Endothelial cell of umbilical vein (primary cell): ENCODE measurements at regions not wholly inside any gene's neighbourhood (a gene's known extent, or its start where the extent isn't known, plus 50 kb on each side); places are given as distances from the start of the nearest gene placed in this dataset.

Experiments used
- BruUV-seq: library from RNA; stranded (reverse); fragments of 400-500 nt; replicated peaks from 2 replicates; lab custom pipeline; 2021; lab: Mats Ljungman, UMichigan
- CTCF ChIA-PET: fragments of 300-600, 350-600 bp; sonication (Branson Sonifier 250); formaldehyde crosslinking; loops from one replicate; lab custom pipeline; 2021; ENCODE audit warnings: antibody characterized with exemption, inconsistent platforms; lab: Charles Lee
- POLR2A ChIA-PET: fragments of 300-600, 350-600 bp; sonication (Branson Sonifier 250); formaldehyde crosslinking; loops from one replicate; lab custom pipeline; 2021; ENCODE audit warnings: antibody characterized with exemption, inconsistent platforms; lab: Charles Lee
- DNase-seq: peaks from one replicate; pipeline ENCODE4 v3.0.0-alpha.2; 2011; ENCODE audit warnings: low read depth, low spot score
- FAIRE-seq: peaks from 2 replicates; lab custom pipeline; 2011; peaks lifted over from hg19 to GRCh38; lab: Jason Lieb, UNC
- H2AFZ ChIP-seq: 2 replicates; pipeline ENCODE4 v1.6.0; 2012; ENCODE audit warnings: low read depth, low read length, control low read depth, inconsistent platforms
- H3K27ac ChIP-seq: 2 replicates; pipeline ENCODE4 v1.5.1; 2011; ENCODE audit warnings: low read depth, mild to moderate bottlenecking, control low read depth, low read length, moderate library complexity; ENCODE audit not compliant: insufficient read depth
- H3K27me3 ChIP-seq, 2 experiments: 2 replicates each; pipeline versions ENCODE4 v1.6.0 to v1.6.1; 2011; ENCODE audit warnings: low read length in 2 of 2, mixed read lengths in 1 of 2; ENCODE audit not compliant: control insufficient read depth in 2 of 2, insufficient read depth in 2 of 2
- H3K36me3 ChIP-seq, 2 experiments: 2 replicates in 1 of 2; 3 replicates in 1 of 2; pipeline ENCODE4 v1.5.1; 2011; ENCODE audit warnings: low read length in 2 of 2, mild to moderate bottlenecking in 1 of 2, moderate library complexity in 1 of 2; ENCODE audit not compliant: control insufficient read depth in 2 of 2, insufficient read depth in 2 of 2; ENCODE audit errors: extremely low read depth in 1 of 2
- H3K4me1 ChIP-seq: 3 replicates; pipeline ENCODE4 v1.5.1; 2011; ENCODE audit warnings: mild to moderate bottlenecking, low read length; ENCODE audit not compliant: control insufficient read depth, insufficient read depth; ENCODE audit errors: extremely low read depth
- H3K4me2 ChIP-seq: 2 replicates; pipeline ENCODE4 v1.6.1; 2011; ENCODE audit warnings: low read length, control low read depth, mixed read lengths; ENCODE audit not compliant: insufficient read depth
- H3K4me3 ChIP-seq, 3 experiments: fragments of 200-600 bp in 1 of 3; sonication (generic), shearing (Covaris generic) in 1 of 3; replicated peaks in 1 of 3; 2 replicates each; pipeline ENCODE4 v1.5.1; 2011 to 2016; ENCODE audit warnings: control low read depth in 3 of 3, low read length in 3 of 3, mild to moderate bottlenecking in 2 of 3, inconsistent platforms in 1 of 3, low read depth in 1 of 3, moderate library complexity in 1 of 3; ENCODE audit not compliant: insufficient read depth in 1 of 3
- H3K79me2 ChIP-seq: 2 replicates; pipeline ENCODE4 v1.6.0; 2012; ENCODE audit warnings: low read length, inconsistent platforms; ENCODE audit not compliant: control insufficient read depth, insufficient read depth
- H3K9ac ChIP-seq: replicated peaks from 2 replicates; pipeline ENCODE3; 2011; ENCODE audit warnings: low read length, control low read depth; ENCODE audit not compliant: insufficient read depth; ENCODE audit errors: extremely low read depth
- H3K9me1 ChIP-seq: replicated peaks from 3 replicates; pipeline ENCODE4 v1.6.0; 2011; ENCODE audit warnings: mild to moderate bottlenecking, low read length; ENCODE audit not compliant: control insufficient read depth, insufficient read depth; ENCODE audit errors: extremely low read depth
- H3K9me3 ChIP-seq: replicated peaks from 2 replicates; pipeline ENCODE4 v1.5.1; 2012; ENCODE audit warnings: low read length, inconsistent platforms; ENCODE audit not compliant: control insufficient read depth, insufficient read depth
- H4K20me1 ChIP-seq: replicated peaks from 2 replicates; pipeline ENCODE3; 2011; ENCODE audit warnings: mild to moderate bottlenecking, low read length; ENCODE audit not compliant: control insufficient read depth, insufficient read depth; ENCODE audit errors: extremely low read depth
- EZH2 ChIP-seq: IDR thresholded peaks from 2 replicates; pipeline ENCODE4 v1.6.1; 2012; ENCODE audit warnings: borderline replicate concordance, low read depth, mild to moderate bottlenecking, moderate library complexity, low read length, inconsistent platforms; ENCODE audit not compliant: severe bottlenecking
- FOS ChIP-seq: IDR thresholded peaks from 2 replicates; pipeline ENCODE4 v1.6.1; 2011; ENCODE audit warnings: mild to moderate bottlenecking, low read length, moderate library complexity, borderline replicate concordance; ENCODE audit not compliant: insufficient read depth
- GATA2 ChIP-seq: IDR thresholded peaks from 2 replicates; pipeline ENCODE4 v1.7.0; 2011; ENCODE audit warnings: low read depth, mild to moderate bottlenecking, moderate library complexity, mixed read lengths, low read length; ENCODE audit not compliant: insufficient read length, insufficient read depth
- JUN ChIP-seq: IDR thresholded peaks from 2 replicates; pipeline ENCODE4 v1.6.1; 2011; ENCODE audit warnings: borderline replicate concordance, low read depth; ENCODE audit not compliant: insufficient read length, insufficient read depth
- MYC ChIP-seq: IDR thresholded peaks from one replicate; pipeline ENCODE4 v1.6.1; 2011; ENCODE audit warnings: mild to moderate bottlenecking, low read depth, low read length
- POLR2A ChIP-seq: IDR thresholded peaks from 2 replicates; pipeline ENCODE4 v1.6.1; 2012; ENCODE audit warnings: low read depth, mild to moderate bottlenecking, control low read depth, low read length
- POLR2AphosphoS5 ChIP-seq: IDR thresholded peaks from 2 replicates; pipeline ENCODE4 v1.6.1; 2012; ENCODE audit warnings: low read depth, mild to moderate bottlenecking, control low read depth, low read length, moderate library complexity; ENCODE audit not compliant: insufficient read depth
- dilution Hi-C: fragments of 300-500 bp; cut with MboI; formaldehyde crosslinking; loops from one replicate; pipeline ENCODE4 v1.15.0; 2019; ENCODE audit warnings: low sequenced_read_pairs; ENCODE audit not compliant: extremely low pct_ligation_motif_present
- intact Hi-C: fragments of 100-400 bp; cut with micrococcal nuclease; formaldehyde crosslinking; loops from one replicate; pipeline ENCODE4 v1.10.0; 2022
- TF ChIP-seq, protein P1 (sequence below): IDR thresholded peaks from 2 replicates; pipeline ENCODE4 v1.6.1; 2011; ENCODE audit not compliant: insufficient read depth, insufficient read length
- TF ChIP-seq, protein P2 (sequence below), 2 donors: IDR thresholded peaks; 1 replicate in 1 of 2; 2 replicates in 1 of 2; pipeline ENCODE4 v1.5.1; 2011; ENCODE audit warnings: low read length in 2 of 2, mild to moderate bottlenecking in 2 of 2, moderate library complexity in 2 of 2, control low read depth in 1 of 2, inconsistent platforms in 1 of 2, low read depth in 1 of 2; ENCODE audit not compliant: insufficient read depth in 1 of 2; ENCODE audit errors: extremely low read depth in 1 of 2

DNA sequence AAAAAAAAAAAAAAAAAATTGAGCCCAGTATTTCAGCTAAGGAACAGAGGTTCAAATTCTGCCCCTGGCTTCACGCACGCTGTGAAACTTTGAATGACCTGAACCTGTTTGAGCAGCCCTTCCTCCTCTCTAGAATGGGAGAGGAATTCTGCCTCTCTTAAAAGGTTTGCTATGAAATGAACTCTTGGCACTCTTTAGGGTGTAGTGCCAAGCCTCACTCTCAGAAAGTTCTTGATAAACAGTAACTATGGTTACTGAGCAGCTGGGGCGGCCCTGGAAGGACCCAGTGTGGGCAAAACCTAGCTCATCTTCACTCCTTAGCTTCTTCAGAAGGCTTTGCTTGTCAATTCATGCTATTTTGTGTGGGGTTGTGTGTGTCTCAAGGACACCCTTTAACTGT lies 73.7 kb downstream of the GEMIN8 start:
- no peak for FAIRE-seq
- no TSS peak for BruUV-seq
- Histone ChIP-seq H4K20me1 (no peaks in the 10 kb centered on the region), H3K27me3 (no peaks in the 10 kb centered on the region), H3K4me2 (no peak overlapping the region), H3K9me3 (no peaks in the 10 kb centered on the region), H3K4me3 (no peak overlapping the region), H3K27ac (no peak overlapping the region), H3K9me1 (no peaks in the 10 kb centered on the region), H3K36me3 (no peaks in the 10 kb centered on the region), H2AFZ (no peak overlapping the region), H3K4me1 (no peaks in the 10 kb centered on the region), H3K79me2 (no peaks in the 10 kb centered on the region), H3K9ac (no peak overlapping the region)
- ChIA-PET POLR2A (no interaction called here), CTCF (no interaction called here)
- TF ChIP-seq POLR2A = no peak
- TF ChIP-seq, protein P1, sequence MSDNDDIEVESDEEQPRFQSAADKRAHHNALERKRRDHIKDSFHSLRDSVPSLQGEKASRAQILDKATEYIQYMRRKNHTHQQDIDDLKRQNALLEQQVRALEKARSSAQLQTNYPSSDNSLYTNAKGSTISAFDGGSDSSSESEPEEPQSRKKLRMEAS = no peak
- TF ChIP-seq EZH2 = no peak
- no peak for TF ChIP-seq JUN
- no peak for TF ChIP-seq POLR2AphosphoS5
- no peak for TF ChIP-seq MYC
- TF ChIP-seq GATA2 = no peak
- TF ChIP-seq FOS = no peak
- TF ChIP-seq, protein P2, sequence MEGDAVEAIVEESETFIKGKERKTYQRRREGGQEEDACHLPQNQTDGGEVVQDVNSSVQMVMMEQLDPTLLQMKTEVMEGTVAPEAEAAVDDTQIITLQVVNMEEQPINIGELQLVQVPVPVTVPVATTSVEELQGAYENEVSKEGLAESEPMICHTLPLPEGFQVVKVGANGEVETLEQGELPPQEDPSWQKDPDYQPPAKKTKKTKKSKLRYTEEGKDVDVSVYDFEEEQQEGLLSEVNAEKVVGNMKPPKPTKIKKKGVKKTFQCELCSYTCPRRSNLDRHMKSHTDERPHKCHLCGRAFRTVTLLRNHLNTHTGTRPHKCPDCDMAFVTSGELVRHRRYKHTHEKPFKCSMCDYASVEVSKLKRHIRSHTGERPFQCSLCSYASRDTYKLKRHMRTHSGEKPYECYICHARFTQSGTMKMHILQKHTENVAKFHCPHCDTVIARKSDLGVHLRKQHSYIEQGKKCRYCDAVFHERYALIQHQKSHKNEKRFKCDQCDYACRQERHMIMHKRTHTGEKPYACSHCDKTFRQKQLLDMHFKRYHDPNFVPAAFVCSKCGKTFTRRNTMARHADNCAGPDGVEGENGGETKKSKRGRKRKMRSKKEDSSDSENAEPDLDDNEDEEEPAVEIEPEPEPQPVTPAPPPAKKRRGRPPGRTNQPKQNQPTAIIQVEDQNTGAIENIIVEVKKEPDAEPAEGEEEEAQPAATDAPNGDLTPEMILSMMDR (IDR thresholded peaks at IDR 0.05; ENCODE audit: extremely low read depth in 1 of 2, insufficient read depth in 1 of 2, low read depth in 1 of 2, low read length in 2 of 2) = no peak
- intact Hi-C loops = no loop called here
- DNase-seq = no peak
- dilution Hi-C loops = no loop called here
